OCI-LY1 (cell line): ENCODE measurements at regions not wholly inside any gene's neighbourhood (a gene's known extent, or its start where the extent isn't known, plus 50 kb on each side); places are given as distances from the start of the nearest gene placed in this dataset.

Experiments used
- H2AFZ ChIP-seq: fragments of 200-600 bp; sonication (generic), shearing (Covaris generic); 2 replicates; pipeline ENCODE4 v1.6.0; 2014; ENCODE audit warnings: antibody characterized with exemption, mild to moderate bottlenecking, low read length
- H3F3A ChIP-seq: fragments of 200-600 bp; sonication (generic), shearing (Covaris generic); 2 replicates; pipeline ENCODE4 v1.6.0; 2014; ENCODE audit warnings: mild to moderate bottlenecking, antibody characterized with exemption, low read length, moderate library complexity; ENCODE audit not compliant: insufficient read depth
- H3K27ac ChIP-seq: fragments of 200-600 bp; sonication (generic); 2 replicates; pipeline ENCODE4 v1.5.1; 2014; ENCODE audit warnings: low read length, mixed run types, mild to moderate bottlenecking, low read depth; ENCODE audit not compliant: poor library complexity, severe bottlenecking
- H3K27me3 ChIP-seq: fragments of 200-600 bp; sonication (generic); 2 replicates; pipeline ENCODE4 v1.6.0; 2014; ENCODE audit warnings: antibody characterized with exemption, mild to moderate bottlenecking, low read length, moderate library complexity; ENCODE audit not compliant: insufficient read depth
- H3K36me3 ChIP-seq: fragments of 200-600 bp; sonication (generic); 2 replicates; pipeline ENCODE4 v1.6.1; 2014; ENCODE audit warnings: mild to moderate bottlenecking, antibody characterized with exemption, low read length, moderate library complexity, mixed read lengths; ENCODE audit not compliant: insufficient read depth
- H3K4me1 ChIP-seq: fragments of 200-600 bp; sonication (generic); 2 replicates; pipeline ENCODE4 v1.5.1; 2014; ENCODE audit warnings: mild to moderate bottlenecking, low read length, moderate library complexity; ENCODE audit not compliant: insufficient read depth, severe bottlenecking
- H3K4me2 ChIP-seq: fragments of 200-600 bp; sonication (generic), shearing (Covaris generic); 2 replicates; pipeline ENCODE4 v1.6.1; 2014; ENCODE audit warnings: low read length
- H3K4me3 ChIP-seq: fragments of 200-600 bp; sonication (generic); 2 replicates; pipeline ENCODE4 v1.5.1; 2014; ENCODE audit warnings: low read length, low read depth, mild to moderate bottlenecking, mixed read lengths; ENCODE audit not compliant: poor library complexity, severe bottlenecking
- H3K79me2 ChIP-seq: fragments of 200-600 bp; shearing (Covaris generic); 2 replicates; pipeline ENCODE4 v1.6.1; 2016; ENCODE audit warnings: mixed run types, low read length, mixed read lengths; ENCODE audit not compliant: insufficient read depth
- H3K9ac ChIP-seq: fragments of 200-600 bp; sonication (generic), shearing (Covaris generic); 2 replicates; pipeline ENCODE4 v1.6.1; 2014; ENCODE audit warnings: mild to moderate bottlenecking, low read length, mixed read lengths
- H3K9me2 ChIP-seq: fragments of 200-600 bp; sonication (generic), shearing (Covaris generic); 2 replicates; pipeline ENCODE4 v1.6.1; 2014; ENCODE audit warnings: low read depth, mild to moderate bottlenecking, low read length, mixed read lengths
- H3K9me3 ChIP-seq: fragments of 200-600 bp; shearing (Covaris generic); 2 replicates; pipeline ENCODE4 v1.6.1; 2014; ENCODE audit warnings: low read length, mixed read lengths
- H4K20me1 ChIP-seq: fragments of 200-600 bp; sonication (generic), shearing (Covaris generic); 2 replicates; pipeline ENCODE4 v1.6.0; 2016; ENCODE audit warnings: mild to moderate bottlenecking, low read length; ENCODE audit not compliant: insufficient read depth
- EZH2 ChIP-seq: fragments of 200-600 bp; sonication (generic), shearing (Covaris generic); IDR thresholded peaks from 2 replicates; pipeline ENCODE4 v1.8.0; 2017; ENCODE audit warnings: borderline replicate concordance, mixed run types, mild to moderate bottlenecking, antibody characterized with exemption, low read length, moderate library complexity, mixed read lengths
- TF ChIP-seq, protein P1 (sequence below): fragments of 200-600 bp; sonication (generic), shearing (Covaris generic); IDR thresholded peaks from 2 replicates; pipeline ENCODE4 v1.5.1; 2017; ENCODE audit warnings: mild to moderate bottlenecking, antibody characterized with exemption, low read length, moderate library complexity, mixed read lengths

DNA sequence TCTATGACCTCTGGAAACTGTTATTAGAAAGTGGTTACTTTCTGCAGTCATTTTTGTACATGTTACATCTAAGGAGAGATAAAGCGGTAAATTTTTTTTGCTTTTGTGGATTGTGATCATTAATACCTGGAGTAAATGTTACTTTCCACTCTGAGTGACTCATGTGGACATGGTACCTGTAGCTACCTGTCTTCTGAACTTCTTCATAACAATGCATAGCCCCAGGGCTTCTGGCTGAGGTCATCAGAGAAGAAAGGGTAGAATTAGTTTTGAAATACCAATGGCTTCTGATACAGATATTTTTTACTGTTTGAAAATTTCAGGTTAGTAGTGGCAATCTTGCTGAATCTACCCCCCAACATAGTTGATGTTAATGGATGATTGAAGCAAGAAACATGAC lies 489.3 kb downstream of the RWDD3 start:
- Histone ChIP-seq H3K79me2 (no peaks in the 10 kb centered on the region), H3K36me3 (no peaks in the 10 kb centered on the region), H3F3A (no peaks in the 10 kb centered on the region), H3K27ac (no peak overlapping the region), H3K9ac (no peak overlapping the region), H3K4me1 (no peaks in the 10 kb centered on the region), H4K20me1 (no peaks in the 10 kb centered on the region), H2AFZ (no peak overlapping the region), H3K9me2 (no peaks in the 10 kb centered on the region), H3K27me3 (no peaks in the 10 kb centered on the region), H3K4me2 (no peak overlapping the region), H3K9me3 (no peaks in the 10 kb centered on the region), H3K4me3 (no peak overlapping the region)
- TF ChIP-seq, protein P1, sequence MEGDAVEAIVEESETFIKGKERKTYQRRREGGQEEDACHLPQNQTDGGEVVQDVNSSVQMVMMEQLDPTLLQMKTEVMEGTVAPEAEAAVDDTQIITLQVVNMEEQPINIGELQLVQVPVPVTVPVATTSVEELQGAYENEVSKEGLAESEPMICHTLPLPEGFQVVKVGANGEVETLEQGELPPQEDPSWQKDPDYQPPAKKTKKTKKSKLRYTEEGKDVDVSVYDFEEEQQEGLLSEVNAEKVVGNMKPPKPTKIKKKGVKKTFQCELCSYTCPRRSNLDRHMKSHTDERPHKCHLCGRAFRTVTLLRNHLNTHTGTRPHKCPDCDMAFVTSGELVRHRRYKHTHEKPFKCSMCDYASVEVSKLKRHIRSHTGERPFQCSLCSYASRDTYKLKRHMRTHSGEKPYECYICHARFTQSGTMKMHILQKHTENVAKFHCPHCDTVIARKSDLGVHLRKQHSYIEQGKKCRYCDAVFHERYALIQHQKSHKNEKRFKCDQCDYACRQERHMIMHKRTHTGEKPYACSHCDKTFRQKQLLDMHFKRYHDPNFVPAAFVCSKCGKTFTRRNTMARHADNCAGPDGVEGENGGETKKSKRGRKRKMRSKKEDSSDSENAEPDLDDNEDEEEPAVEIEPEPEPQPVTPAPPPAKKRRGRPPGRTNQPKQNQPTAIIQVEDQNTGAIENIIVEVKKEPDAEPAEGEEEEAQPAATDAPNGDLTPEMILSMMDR, result no peak
- TF ChIP-seq EZH2, result no peak

DNA sequence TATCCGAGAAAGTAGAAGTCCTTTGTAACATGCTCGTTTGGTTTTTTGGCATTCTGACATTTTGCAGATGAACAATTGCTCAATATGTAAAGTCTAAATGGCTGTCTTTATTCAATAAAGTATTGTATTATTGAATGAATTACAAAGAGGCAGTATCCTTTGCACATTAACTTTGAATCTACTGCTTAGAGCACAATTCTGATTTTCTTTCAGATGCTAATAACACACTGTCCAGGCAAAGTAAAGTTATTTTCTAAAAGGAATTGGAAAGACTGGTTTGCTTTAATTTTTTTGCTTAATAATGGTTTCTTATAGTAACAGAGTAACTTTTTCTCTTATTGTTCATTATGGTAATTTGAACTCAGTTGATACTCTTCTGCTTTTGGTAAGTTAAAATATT lies 494.8 kb downstream of the RWDD3 start:
- Histone ChIP-seq H3K4me2 (no peak overlapping the region), H3F3A (no peaks in the 10 kb centered on the region), H3K27me3 (no peaks in the 10 kb centered on the region), H3K36me3 (no peaks in the 10 kb centered on the region), H3K9ac (no peak overlapping the region), H3K27ac (no peak overlapping the region), H2AFZ (no peak overlapping the region), H4K20me1 (no peaks in the 10 kb centered on the region), H3K9me2 (no peaks in the 10 kb centered on the region), H3K4me1 (no peaks in the 10 kb centered on the region), H3K79me2 (no peaks in the 10 kb centered on the region), H3K4me3 (no peak overlapping the region), H3K9me3 (no peaks in the 10 kb centered on the region)
- TF ChIP-seq EZH2, result no peak
- TF ChIP-seq, protein P1, result no peak

DNA sequence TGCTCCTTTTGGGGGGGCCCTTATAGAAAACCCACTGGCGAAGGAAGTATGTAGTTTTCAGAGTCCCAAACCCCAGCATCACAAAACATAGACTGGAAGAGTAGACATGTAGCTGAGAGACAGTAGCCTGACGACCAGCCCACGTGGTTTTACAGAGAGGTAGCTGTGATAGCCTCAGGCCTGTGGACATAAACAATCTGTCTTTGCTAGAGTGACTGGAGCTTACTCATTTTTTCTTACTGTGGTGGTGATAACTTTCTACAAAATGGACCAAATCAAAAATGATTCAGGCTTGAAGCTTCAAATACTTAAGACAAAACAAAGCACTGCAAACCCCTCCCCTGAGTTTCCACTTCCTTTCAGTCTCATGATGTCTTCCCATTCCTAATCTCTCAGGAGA lies 497.0 kb downstream of the RWDD3 start:
- Histone ChIP-seq H4K20me1 (no peaks in the 10 kb centered on the region), H3K4me3 (no peak overlapping the region), H3K4me1 (no peaks in the 10 kb centered on the region), H3K27ac (no peak overlapping the region), H3K27me3 (no peaks in the 10 kb centered on the region), H3K9me2 (no peaks in the 10 kb centered on the region), H3K9me3 (no peaks in the 10 kb centered on the region), H3K9ac (no peak overlapping the region), H3K4me2 (no peak overlapping the region), H3K36me3 (no peaks in the 10 kb centered on the region), H2AFZ (no peak overlapping the region), H3F3A (no peaks in the 10 kb centered on the region), H3K79me2 (no peaks in the 10 kb centered on the region)
- TF ChIP-seq, protein P1, result no peak
- TF ChIP-seq EZH2, result no peak
